ENCODE measurements at regions not wholly inside any gene's neighbourhood (a gene's known extent, or its start where the extent isn't known, plus 50 kb on each side); places are given as distances from the start of the nearest gene placed in this dataset.

GRCh38 chr9:126236273-126236672 is 90.4 kb upstream of the MVB12B start:
- H3K18ac ChIP-seq (ENCODE audit: low read depth in 1 of 2, low read length in 2 of 2): no peak overlapping the region
- 89% methylated on average over 7 of the region's 7 CpGs for WGBS
- no peak for DNase-seq
- no peak overlapping the region for H3K14ac ChIP-seq (ENCODE audit: low read length in 2 of 2)
- no peak overlapping the region for H4K91ac ChIP-seq (ENCODE audit: low read length)
- H2AK5ac ChIP-seq (ENCODE audit: low read length, severe bottlenecking): no peak overlapping the region
- no peak overlapping the region for H3K27ac ChIP-seq (ENCODE audit: low read length, poor library complexity, severe bottlenecking)
- H3K4ac ChIP-seq (ENCODE audit: low read depth in 1 of 2, low read length in 2 of 2): no peak overlapping the region
- no peak overlapping the region for H2BK15ac ChIP-seq (ENCODE audit: low read depth, poor library complexity, severe bottlenecking)
- no peak overlapping the region for H2BK12ac ChIP-seq (ENCODE audit: low read length in 2 of 2)
- H3K4me2 ChIP-seq (ENCODE audit: low read length, poor library complexity, severe bottlenecking): no peak overlapping the region
- H3K4me1 ChIP-seq (ENCODE audit: control insufficient read depth, insufficient read depth, low read depth, low read length): no peaks in the 10 kb centered on the region
- no peak overlapping the region for H4K8ac ChIP-seq (ENCODE audit: low read length)
- H3K23ac ChIP-seq (ENCODE audit: low read length in 2 of 2): no peak overlapping the region
- H3K9ac ChIP-seq (ENCODE audit: low read length): no peak overlapping the region
- peaks cover 15% of the 10 kb centered on the region for H3K9me3 ChIP-seq (ENCODE audit: control insufficient read depth, low read length)
- no peak overlapping the region for H2BK120ac ChIP-seq (ENCODE audit: low read depth, low read length)
- no peaks in the 10 kb centered on the region for H3K36me3 ChIP-seq (ENCODE audit: control insufficient read depth in 1 of 2, insufficient read depth in 2 of 2, low read depth in 1 of 2, low read length in 2 of 2)
- no peak overlapping the region for H2BK5ac ChIP-seq (ENCODE audit: low read depth, low read length, poor library complexity, severe bottlenecking)
- H3K27me3 ChIP-seq (ENCODE audit: control insufficient read depth in 1 of 2, insufficient read depth in 1 of 2, low read length in 2 of 2): peaks cover 13 to 30% of the 10 kb centered on the region in 2 experiments
- H3K79me1 ChIP-seq (replicated peaks; ENCODE audit: low read length, poor library complexity, severe bottlenecking): no peaks in the 10 kb centered on the region
- H2AFZ ChIP-seq (ENCODE audit: low read depth, low read length): no peak overlapping the region
- H3K4me3 ChIP-seq (ENCODE audit: insufficient read depth in 1 of 2, low read depth in 1 of 2, low read length in 2 of 2): no peak overlapping the region

GRCh38 chr9:126238415-126238814 is 88.2 kb upstream of the MVB12B start:
- Histone ChIP-seq H2BK15ac (ENCODE audit: low read depth, poor library complexity, severe bottlenecking) (no peak overlapping the region), H3K27ac (ENCODE audit: low read length, poor library complexity, severe bottlenecking) (no peak overlapping the region), H3K9ac (ENCODE audit: low read length) (no peak overlapping the region), H2BK12ac (ENCODE audit: low read length in 2 of 2) (no peak overlapping the region), H4K8ac (ENCODE audit: low read length) (no peak overlapping the region), H3K14ac (ENCODE audit: low read length in 2 of 2) (no peak overlapping the region), H3K4ac (ENCODE audit: low read depth in 1 of 2, low read length in 2 of 2) (no peak overlapping the region), H4K91ac (ENCODE audit: low read length) (no peak overlapping the region), H3K4me1 (ENCODE audit: control insufficient read depth, insufficient read depth, low read depth, low read length) (no peaks in the 10 kb centered on the region), H3K18ac (ENCODE audit: low read depth in 1 of 2, low read length in 2 of 2) (no peak overlapping the region), H2BK120ac (ENCODE audit: low read depth, low read length) (no peak overlapping the region), H2AK5ac (ENCODE audit: low read length, severe bottlenecking) (no peak overlapping the region), H3K9me3 (ENCODE audit: control insufficient read depth, low read length) (peaks cover 23% of the 10 kb centered on the region), H2BK5ac (ENCODE audit: low read depth, low read length, poor library complexity, severe bottlenecking) (no peak overlapping the region), H3K27me3 (ENCODE audit: control insufficient read depth in 1 of 2, insufficient read depth in 1 of 2, low read length in 2 of 2) (peaks cover 9 to 20% of the 10 kb centered on the region in 2 experiments), H3K79me1 (replicated peaks; ENCODE audit: low read length, poor library complexity, severe bottlenecking) (no peaks in the 10 kb centered on the region), H3K4me2 (ENCODE audit: low read length, poor library complexity, severe bottlenecking) (no peak overlapping the region), H3K23ac (ENCODE audit: low read length in 2 of 2) (no peak overlapping the region), H3K36me3 (ENCODE audit: control insufficient read depth in 1 of 2, insufficient read depth in 2 of 2, low read depth in 1 of 2, low read length in 2 of 2) (no peaks in the 10 kb centered on the region), H3K4me3 (ENCODE audit: insufficient read depth in 1 of 2, low read depth in 1 of 2, low read length in 2 of 2) (no peak overlapping the region), H2AFZ (ENCODE audit: low read depth, low read length) (no peak overlapping the region)
- WGBS: 80% methylated on average over 2 of the region's 2 CpGs
- DNase-seq: no peak

- H3K4me1 ChIP-seq (ENCODE audit: control insufficient read depth, insufficient read depth, low read depth, low read length): no peaks in the 10 kb centered on the region
- no peak overlapping the region for H2BK5ac ChIP-seq (ENCODE audit: low read depth, low read length, poor library complexity, severe bottlenecking)
- no peak overlapping the region for H2BK15ac ChIP-seq (ENCODE audit: low read depth, poor library complexity, severe bottlenecking)
- H3K4me2 ChIP-seq (ENCODE audit: low read length, poor library complexity, severe bottlenecking): no peak overlapping the region
- H3K27me3 ChIP-seq (ENCODE audit: control insufficient read depth in 1 of 2, insufficient read depth in 1 of 2, low read length in 2 of 2): peaks cover 4 to 18% of the 10 kb centered on the region in 2 experiments
- no peaks in the 10 kb centered on the region for H3K36me3 ChIP-seq (ENCODE audit: control insufficient read depth in 1 of 2, insufficient read depth in 2 of 2, low read depth in 1 of 2, low read length in 2 of 2)
- no peak for DNase-seq
- peaks cover 33% of the 10 kb centered on the region for H3K9me3 ChIP-seq (ENCODE audit: control insufficient read depth, low read length)
- H3K14ac ChIP-seq (ENCODE audit: low read length in 2 of 2): no peak overlapping the region
- WGBS: 89% methylated on average over 4 of the region's 4 CpGs
- no peak overlapping the region for H3K18ac ChIP-seq (ENCODE audit: low read depth in 1 of 2, low read length in 2 of 2)
- H2AK5ac ChIP-seq (ENCODE audit: low read length, severe bottlenecking): no peak overlapping the region
- no peak overlapping the region for H3K27ac ChIP-seq (ENCODE audit: low read length, poor library complexity, severe bottlenecking)
- no peak overlapping the region for H4K91ac ChIP-seq (ENCODE audit: low read length)
- no peak overlapping the region for H3K4ac ChIP-seq (ENCODE audit: low read depth in 1 of 2, low read length in 2 of 2)
- H3K9ac ChIP-seq (ENCODE audit: low read length): no peak overlapping the region
- H2BK120ac ChIP-seq (ENCODE audit: low read depth, low read length): no peak overlapping the region
- H3K23ac ChIP-seq (ENCODE audit: low read length in 2 of 2): no peak overlapping the region
- H4K8ac ChIP-seq (ENCODE audit: low read length): no peak overlapping the region
- no peaks in the 10 kb centered on the region for H3K79me1 ChIP-seq (replicated peaks; ENCODE audit: low read length, poor library complexity, severe bottlenecking)
- H3K4me3 ChIP-seq (ENCODE audit: insufficient read depth in 1 of 2, low read depth in 1 of 2, low read length in 2 of 2): no peak overlapping the region
- H2AFZ ChIP-seq (ENCODE audit: low read depth, low read length): no peak overlapping the region
- no peak overlapping the region for H2BK12ac ChIP-seq (ENCODE audit: low read length in 2 of 2)
These were observed 87.1 kb upstream of the MVB12B start for GRCh38 chr9:126239515-126239914.

- no peak overlapping the region for H2AFZ ChIP-seq (ENCODE audit: low read depth, low read length)
- no peak overlapping the region for H3K18ac ChIP-seq (ENCODE audit: low read depth in 1 of 2, low read length in 2 of 2)
- H3K14ac ChIP-seq (ENCODE audit: low read length in 2 of 2): no peak overlapping the region
- H3K9me3 ChIP-seq (ENCODE audit: control insufficient read depth, low read length): peaks cover 46% of the 10 kb centered on the region
- H3K4me3 ChIP-seq (ENCODE audit: insufficient read depth in 1 of 2, low read depth in 1 of 2, low read length in 2 of 2): no peak overlapping the region
- no peak for DNase-seq
- no peak overlapping the region for H2BK15ac ChIP-seq (ENCODE audit: low read depth, poor library complexity, severe bottlenecking)
- no peak overlapping the region for H3K4me2 ChIP-seq (ENCODE audit: low read length, poor library complexity, severe bottlenecking)
- no peak overlapping the region for H3K9ac ChIP-seq (ENCODE audit: low read length)
- no peaks in the 10 kb centered on the region for H3K4me1 ChIP-seq (ENCODE audit: control insufficient read depth, insufficient read depth, low read depth, low read length)
- no peak overlapping the region for H3K4ac ChIP-seq (ENCODE audit: low read depth in 1 of 2, low read length in 2 of 2)
- H2BK5ac ChIP-seq (ENCODE audit: low read depth, low read length, poor library complexity, severe bottlenecking): no peak overlapping the region
- peaks cover 4 to 9% of the 10 kb centered on the region in 2 experiments for H3K27me3 ChIP-seq (ENCODE audit: control insufficient read depth in 1 of 2, insufficient read depth in 1 of 2, low read length in 2 of 2)
- H2BK120ac ChIP-seq (ENCODE audit: low read depth, low read length): no peak overlapping the region
- no peaks in the 10 kb centered on the region for H3K79me1 ChIP-seq (replicated peaks; ENCODE audit: low read length, poor library complexity, severe bottlenecking)
- H2BK12ac ChIP-seq (ENCODE audit: low read length in 2 of 2): no peak overlapping the region
- H3K36me3 ChIP-seq (ENCODE audit: control insufficient read depth in 1 of 2, insufficient read depth in 2 of 2, low read depth in 1 of 2, low read length in 2 of 2): no peaks in the 10 kb centered on the region
- no peak overlapping the region for H3K23ac ChIP-seq (ENCODE audit: low read length in 2 of 2)
- no peak overlapping the region for H3K27ac ChIP-seq (ENCODE audit: low read length, poor library complexity, severe bottlenecking)
- H4K91ac ChIP-seq (ENCODE audit: low read length): no peak overlapping the region
- no peak overlapping the region for H2AK5ac ChIP-seq (ENCODE audit: low read length, severe bottlenecking)
- no peak overlapping the region for H4K8ac ChIP-seq (ENCODE audit: low read length)
- 75% methylated on average over 1 of the region's 1 CpG for WGBS
These were observed 85.8 kb upstream of the MVB12B start for GRCh38 chr9:126240835-126241234.

All from mesenchymal stem cell (in vitro differentiated cells and primary cell).